ENCODE measurements at regions not wholly inside any gene's neighbourhood (a gene's known extent, or its start where the extent isn't known, plus 50 kb on each side); places are given as distances from the start of the nearest gene placed in this dataset.

- Histone ChIP-seq H3K4me1 (peaks cover 0 to 18% (median 14%) of the 10 kb centered on the region in 4 donors), H3K27me3 (no peaks in the 10 kb centered on the region), H3K4me3 (no peak overlapping the region), H3K36me3 (no peaks in the 10 kb centered on the region), H3K9me3 (no peaks in the 10 kb centered on the region), H3K27ac (replicated peaks in 1 of 4) (no peak overlapping the region)
- intact Hi-C loops (cut with DNase I), result no loop called here
- TF ChIP-seq POLR2AphosphoS5 (IDR thresholded peaks at IDR 0.05) (no peak), EP300 (IDR thresholded peaks at IDR 0.05) (no peak), POLR2A (IDR thresholded peaks at IDR 0.05; ENCODE audit: low read depth) (no peak)
- TF ChIP-seq, protein P1, sequence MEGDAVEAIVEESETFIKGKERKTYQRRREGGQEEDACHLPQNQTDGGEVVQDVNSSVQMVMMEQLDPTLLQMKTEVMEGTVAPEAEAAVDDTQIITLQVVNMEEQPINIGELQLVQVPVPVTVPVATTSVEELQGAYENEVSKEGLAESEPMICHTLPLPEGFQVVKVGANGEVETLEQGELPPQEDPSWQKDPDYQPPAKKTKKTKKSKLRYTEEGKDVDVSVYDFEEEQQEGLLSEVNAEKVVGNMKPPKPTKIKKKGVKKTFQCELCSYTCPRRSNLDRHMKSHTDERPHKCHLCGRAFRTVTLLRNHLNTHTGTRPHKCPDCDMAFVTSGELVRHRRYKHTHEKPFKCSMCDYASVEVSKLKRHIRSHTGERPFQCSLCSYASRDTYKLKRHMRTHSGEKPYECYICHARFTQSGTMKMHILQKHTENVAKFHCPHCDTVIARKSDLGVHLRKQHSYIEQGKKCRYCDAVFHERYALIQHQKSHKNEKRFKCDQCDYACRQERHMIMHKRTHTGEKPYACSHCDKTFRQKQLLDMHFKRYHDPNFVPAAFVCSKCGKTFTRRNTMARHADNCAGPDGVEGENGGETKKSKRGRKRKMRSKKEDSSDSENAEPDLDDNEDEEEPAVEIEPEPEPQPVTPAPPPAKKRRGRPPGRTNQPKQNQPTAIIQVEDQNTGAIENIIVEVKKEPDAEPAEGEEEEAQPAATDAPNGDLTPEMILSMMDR (IDR thresholded peaks at IDR 0.05), result no peak
- DNase-seq (ENCODE audit: extremely low spot score), result no peak
- 79% methylated on average over 9 of the region's 9 CpGs for WGBS
Measured at GRCh38 chr20:57948180-57948955, 238.6 kb upstream of the PMEPA1 start.

DNA sequence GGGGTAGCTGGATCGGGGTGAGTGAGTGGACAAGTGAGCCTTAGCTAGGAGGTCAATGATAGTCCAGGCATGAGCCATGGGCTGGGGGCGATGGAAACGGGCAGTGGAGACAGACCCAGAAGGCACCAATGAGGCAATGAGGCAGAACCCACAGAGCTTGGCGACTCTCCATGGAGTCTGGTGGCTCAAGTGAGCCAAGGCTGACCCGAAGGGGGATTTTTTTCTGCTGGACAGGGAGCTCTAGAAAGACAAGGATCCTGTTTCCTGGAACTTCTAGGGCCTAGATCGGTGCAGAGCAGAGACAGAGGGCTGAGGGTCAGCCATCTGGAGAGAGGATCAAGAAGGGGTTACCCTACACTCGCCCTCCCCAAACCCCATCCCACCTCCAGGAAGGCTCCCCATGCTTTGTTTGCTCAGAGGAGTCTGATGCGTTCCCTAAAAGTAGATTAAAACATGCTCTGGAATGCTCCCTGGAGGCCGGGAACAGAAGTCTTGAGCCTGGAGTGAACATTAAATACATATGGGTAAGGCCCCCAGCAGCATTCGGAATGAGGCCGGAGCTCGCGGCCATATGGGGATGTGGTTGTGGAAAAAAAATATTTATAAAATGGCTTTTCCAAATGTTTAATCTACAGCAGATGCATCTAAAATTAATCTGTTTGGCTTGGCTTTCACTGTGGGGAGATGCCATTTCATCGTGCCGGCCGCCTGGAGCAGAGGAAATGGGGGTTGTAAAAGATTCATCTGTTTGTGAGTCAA is 237.8 kb upstream of the PMEPA1 start:
- no peaks in the 10 kb centered on the region for H3K27me3 ChIP-seq
- H3K4me3 ChIP-seq, result no peak overlapping the region
- DNase-seq (ENCODE audit: extremely low spot score), result no peak
- TF ChIP-seq EP300 (IDR thresholded peaks at IDR 0.05) (no peak), POLR2AphosphoS5 (IDR thresholded peaks at IDR 0.05) (no peak), POLR2A (IDR thresholded peaks at IDR 0.05; ENCODE audit: low read depth) (no peak)
- TF ChIP-seq, protein P1 (IDR thresholded peaks at IDR 0.05), result no peak
- intact Hi-C loops (cut with DNase I), result no loop called here
- peaks cover 0 to 18% (median 14%) of the 10 kb centered on the region in 4 donors for H3K4me1 ChIP-seq
- 40% methylated on average over 14 of the region's 16 CpGs for WGBS
- H3K9me3 ChIP-seq, result no peaks in the 10 kb centered on the region
- H3K36me3 ChIP-seq, result no peaks in the 10 kb centered on the region
- no peak overlapping the region for H3K27ac ChIP-seq (replicated peaks in 1 of 4)

DNA sequence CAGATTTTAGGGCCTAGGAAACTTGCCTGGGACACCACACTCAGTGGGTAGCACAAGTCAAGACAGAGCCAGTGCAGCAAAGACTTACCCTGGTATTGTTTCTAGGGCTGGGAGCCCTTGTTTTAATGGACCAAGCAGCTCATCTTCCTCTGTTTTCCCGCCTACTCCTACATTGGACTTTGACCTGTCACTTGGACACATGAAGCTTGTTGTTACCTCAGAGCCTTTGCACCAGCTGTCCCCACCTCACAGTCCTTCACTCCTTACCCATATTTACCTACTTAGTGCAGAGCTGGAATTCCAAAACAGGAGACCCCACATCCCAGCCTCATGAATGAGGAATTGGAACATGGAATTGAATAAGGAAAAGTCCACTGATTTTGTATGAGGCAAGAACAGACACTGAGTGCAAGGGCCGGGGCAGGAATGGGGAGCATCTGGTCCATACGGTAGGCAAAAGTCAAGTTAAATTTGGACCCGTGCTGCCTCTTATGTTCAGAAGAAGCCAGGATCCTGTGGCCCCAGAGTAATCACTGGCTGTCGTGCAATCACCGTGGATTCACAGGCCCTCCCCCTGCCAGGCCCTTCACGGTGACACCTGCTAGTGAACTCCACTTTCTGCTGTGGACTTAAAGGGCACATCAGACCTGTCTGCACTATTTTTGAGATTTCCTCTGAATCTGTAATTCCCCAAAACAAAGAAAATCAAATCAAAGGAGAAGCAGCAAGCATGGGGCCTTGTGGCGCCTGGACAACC is 236.9 kb upstream of the PMEPA1 start:
- intact Hi-C loops (cut with DNase I), result no loop called here

DNA sequence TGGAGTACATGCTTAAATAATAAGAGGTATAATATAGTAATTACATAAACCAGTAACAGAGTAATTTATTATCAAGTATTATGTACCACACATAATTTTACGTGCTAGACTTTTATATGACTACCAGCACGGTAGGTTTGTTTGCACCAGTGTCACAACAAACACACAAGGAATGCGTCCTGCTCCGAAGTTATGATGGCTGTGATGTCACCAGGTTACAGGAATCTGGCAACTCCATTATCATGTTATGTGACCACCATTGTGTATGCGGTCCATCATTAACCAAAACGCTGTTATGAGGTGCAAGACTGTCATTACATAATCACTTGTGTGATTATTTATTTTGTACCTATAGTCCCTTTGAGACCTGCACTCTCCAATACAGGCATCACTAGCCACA is 235.2 kb upstream of the PMEPA1 start:
- intact Hi-C loops (cut with DNase I), result no loop called here
- Histone ChIP-seq H3K4me1 (peaks cover 0 to 31% (median 16%) of the 10 kb centered on the region in 4 donors), H3K9me3 (no peaks in the 10 kb centered on the region), H3K27ac (replicated peaks in 1 of 4) (no peak overlapping the region), H3K36me3 (no peaks in the 10 kb centered on the region), H3K27me3 (no peaks in the 10 kb centered on the region), H3K4me3 (no peak overlapping the region)
- no peak for DNase-seq (ENCODE audit: extremely low spot score)
- WGBS, result 96% methylated on average over 6 of the region's 6 CpGs
- TF ChIP-seq POLR2AphosphoS5 (IDR thresholded peaks at IDR 0.05), result no peak
- no peak for TF ChIP-seq EP300 (IDR thresholded peaks at IDR 0.05)
- no peak for TF ChIP-seq POLR2A (IDR thresholded peaks at IDR 0.05; ENCODE audit: low read depth)
- TF ChIP-seq, protein P1 (IDR thresholded peaks at IDR 0.05), result no peak

More for the DNA sequence above, 236.9 kb upstream of the PMEPA1 start:
- H3K27ac ChIP-seq (replicated peaks in 1 of 4), result no peak overlapping the region
- H3K4me3 ChIP-seq, result no peak overlapping the region
- TF ChIP-seq POLR2AphosphoS5 (IDR thresholded peaks at IDR 0.05), result no peak
- no peak for TF ChIP-seq POLR2A (IDR thresholded peaks at IDR 0.05; ENCODE audit: low read depth)
- TF ChIP-seq EP300 (IDR thresholded peaks at IDR 0.05), result no peak
- TF ChIP-seq, protein P1 (IDR thresholded peaks at IDR 0.05), result no peak
- no peaks in the 10 kb centered on the region for H3K36me3 ChIP-seq
- DNase-seq (ENCODE audit: extremely low spot score), result no peak
- no peaks in the 10 kb centered on the region for H3K27me3 ChIP-seq
- 83% methylated on average over 8 of the region's 8 CpGs for WGBS
- no peaks in the 10 kb centered on the region for H3K9me3 ChIP-seq
- peaks cover 0 to 23% (median 15%) of the 10 kb centered on the region in 4 donors for H3K4me1 ChIP-seq
